HL-60 (cell line): ENCODE measurements at regions not wholly inside any gene's neighbourhood (a gene's known extent, or its start where the extent isn't known, plus 50 kb on each side); places are given as distances from the start of the nearest gene placed in this dataset.

Experiments
- DNase-seq, 2 experiments: peaks; one replicate each; pipeline ENCODE4 v3.0.0-alpha.2; 2010 to 2020; ENCODE audit warnings: low read depth in 1 of 2, low spot score in 1 of 2
- H3K27ac ChIP-seq: fragments of 250-450 bp; sonication (Bioruptor Pico); replicated peaks from 2 replicates; pipeline ENCODE4 v1.5.1; 2020; ENCODE audit warnings: mild to moderate bottlenecking, moderate library complexity
- H3K27me3 ChIP-seq: fragments of 250-450 bp; sonication (Bioruptor Pico); 2 replicates; pipeline ENCODE4 v1.5.1; 2021; ENCODE audit warnings: mild to moderate bottlenecking, moderate library complexity; ENCODE audit not compliant: insufficient read depth, poor library complexity, severe bottlenecking
- H3K4me3 ChIP-seq: replicated peaks from 2 replicates; pipeline ENCODE4 v1.5.1; 2011; ENCODE audit warnings: mild to moderate bottlenecking, control low read depth, low read length; ENCODE audit not compliant: insufficient read depth
- GABPA ChIP-seq: IDR thresholded peaks from 2 replicates; pipeline ENCODE4 v1.6.1; 2012; ENCODE audit warnings: low read depth
- POLR2AphosphoS5 ChIP-seq: IDR thresholded peaks from 2 replicates; pipeline ENCODE4 v1.6.1; 2012; ENCODE audit warnings: low read depth
- REST ChIP-seq: IDR thresholded peaks from 2 replicates; pipeline ENCODE4 v1.6.1; 2012; ENCODE audit warnings: low read depth; ENCODE audit not compliant: insufficient replicate concordance
- SPI1 ChIP-seq: IDR thresholded peaks from 2 replicates; pipeline ENCODE4 v1.6.1; 2012; ENCODE audit warnings: low read depth, mild to moderate bottlenecking, borderline replicate concordance
- TF ChIP-seq, protein P1 (sequence below): IDR thresholded peaks from one replicate; pipeline ENCODE4 v1.5.1; 2011; ENCODE audit warnings: low read length, control low read depth, inconsistent platforms; ENCODE audit not compliant: insufficient read depth

DNA sequence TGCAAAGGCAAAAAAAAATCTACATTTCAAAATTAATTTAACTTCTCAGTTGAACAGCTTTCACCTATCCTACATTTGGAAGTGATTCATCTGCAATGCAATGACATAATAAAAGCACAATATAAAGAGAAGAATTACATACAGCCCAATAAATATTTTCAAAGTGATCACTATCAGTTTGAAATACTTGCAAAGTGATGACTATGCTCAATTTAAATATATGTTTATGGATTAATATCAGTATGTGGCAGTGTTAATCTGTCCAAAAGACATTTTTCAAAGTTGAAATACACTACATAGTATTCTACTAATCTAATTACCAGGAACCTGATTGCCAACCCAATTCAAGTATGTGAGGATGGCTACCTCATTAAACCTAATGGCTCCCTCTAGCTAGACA lies 460.7 kb upstream of the ATXN7L3B start:
- TF ChIP-seq SPI1 (no peak), POLR2AphosphoS5 (no peak), GABPA (no peak), REST (no peak)
- TF ChIP-seq, protein P1, sequence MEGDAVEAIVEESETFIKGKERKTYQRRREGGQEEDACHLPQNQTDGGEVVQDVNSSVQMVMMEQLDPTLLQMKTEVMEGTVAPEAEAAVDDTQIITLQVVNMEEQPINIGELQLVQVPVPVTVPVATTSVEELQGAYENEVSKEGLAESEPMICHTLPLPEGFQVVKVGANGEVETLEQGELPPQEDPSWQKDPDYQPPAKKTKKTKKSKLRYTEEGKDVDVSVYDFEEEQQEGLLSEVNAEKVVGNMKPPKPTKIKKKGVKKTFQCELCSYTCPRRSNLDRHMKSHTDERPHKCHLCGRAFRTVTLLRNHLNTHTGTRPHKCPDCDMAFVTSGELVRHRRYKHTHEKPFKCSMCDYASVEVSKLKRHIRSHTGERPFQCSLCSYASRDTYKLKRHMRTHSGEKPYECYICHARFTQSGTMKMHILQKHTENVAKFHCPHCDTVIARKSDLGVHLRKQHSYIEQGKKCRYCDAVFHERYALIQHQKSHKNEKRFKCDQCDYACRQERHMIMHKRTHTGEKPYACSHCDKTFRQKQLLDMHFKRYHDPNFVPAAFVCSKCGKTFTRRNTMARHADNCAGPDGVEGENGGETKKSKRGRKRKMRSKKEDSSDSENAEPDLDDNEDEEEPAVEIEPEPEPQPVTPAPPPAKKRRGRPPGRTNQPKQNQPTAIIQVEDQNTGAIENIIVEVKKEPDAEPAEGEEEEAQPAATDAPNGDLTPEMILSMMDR, result no peak

DNA sequence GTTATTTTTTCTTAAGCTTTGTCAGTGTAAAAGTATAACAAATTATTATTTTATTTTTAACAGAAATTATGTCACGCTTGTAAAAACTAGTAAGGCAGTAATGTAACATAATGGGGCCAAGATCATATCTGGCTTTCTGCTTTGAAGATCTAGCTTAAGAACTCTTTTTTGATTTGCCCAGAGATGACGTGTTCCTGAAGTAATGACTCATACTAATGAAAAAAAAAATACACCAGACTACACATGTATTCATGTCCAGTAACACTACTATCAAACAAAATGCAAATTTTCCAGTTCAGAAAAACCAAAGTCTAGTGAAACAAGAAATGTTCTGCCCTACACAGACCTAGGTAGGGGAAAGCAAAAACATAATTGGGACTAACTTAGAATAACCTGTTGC lies 432.2 kb upstream of the ATXN7L3B start:
- no peak for TF ChIP-seq SPI1
- TF ChIP-seq, protein P1, result no peak
- no peak for TF ChIP-seq GABPA
- no peak for TF ChIP-seq POLR2AphosphoS5
- no peak for TF ChIP-seq REST
- H3K27me3 ChIP-seq, result no peaks in the 10 kb centered on the region
- H3K27ac ChIP-seq, result no peak overlapping the region
- H3K4me3 ChIP-seq, result no peak overlapping the region
- no peak for DNase-seq

More for the DNA sequence above, 460.7 kb upstream of the ATXN7L3B start:
- no peak for DNase-seq
- no peak overlapping the region for H3K27ac ChIP-seq
- no peak overlapping the region for H3K4me3 ChIP-seq
- H3K27me3 ChIP-seq, result no peaks in the 10 kb centered on the region

- Histone ChIP-seq H3K27ac (no peak overlapping the region), H3K4me3 (no peak overlapping the region), H3K27me3 (no peaks in the 10 kb centered on the region)
- DNase-seq, result no peak
- TF ChIP-seq GABPA (no peak), SPI1 (no peak), REST (no peak), POLR2AphosphoS5 (no peak)
- TF ChIP-seq, protein P1, result no peak
Observed at GRCh38 chr12:74108729-74109128, 428.9 kb upstream of the ATXN7L3B start.
